Keratinocyte (primary cell): ENCODE measurements at regions not wholly inside any gene's neighbourhood (a gene's known extent, or its start where the extent isn't known, plus 50 kb on each side); places are given as distances from the start of the nearest gene placed in this dataset.

ENCODE experiments used
- EZH2 ChIP-seq: IDR thresholded peaks from one replicate; pipeline ENCODE4 v1.6.1; 2012; ENCODE audit warnings: inconsistent platforms, mild to moderate bottlenecking, low read length, moderate library complexity
- TF ChIP-seq, protein P1 (sequence below), 3 experiments: IDR thresholded peaks in 1 of 3; conservative IDR thresholded peaks in 1 of 3; optimal IDR thresholded peaks in 1 of 3; 2 replicates in 2 of 3; 3 replicates in 1 of 3; pipeline versions ENCODE3 to v1.5.1; 2011; ENCODE audit warnings: low read length in 3 of 3, mild to moderate bottlenecking in 3 of 3, moderate library complexity in 2 of 3, control low read depth in 1 of 3, inconsistent platforms in 1 of 3; ENCODE audit not compliant: insufficient read depth in 2 of 3; ENCODE audit errors: extremely low read depth in 1 of 3

- TF ChIP-seq, protein P1, sequence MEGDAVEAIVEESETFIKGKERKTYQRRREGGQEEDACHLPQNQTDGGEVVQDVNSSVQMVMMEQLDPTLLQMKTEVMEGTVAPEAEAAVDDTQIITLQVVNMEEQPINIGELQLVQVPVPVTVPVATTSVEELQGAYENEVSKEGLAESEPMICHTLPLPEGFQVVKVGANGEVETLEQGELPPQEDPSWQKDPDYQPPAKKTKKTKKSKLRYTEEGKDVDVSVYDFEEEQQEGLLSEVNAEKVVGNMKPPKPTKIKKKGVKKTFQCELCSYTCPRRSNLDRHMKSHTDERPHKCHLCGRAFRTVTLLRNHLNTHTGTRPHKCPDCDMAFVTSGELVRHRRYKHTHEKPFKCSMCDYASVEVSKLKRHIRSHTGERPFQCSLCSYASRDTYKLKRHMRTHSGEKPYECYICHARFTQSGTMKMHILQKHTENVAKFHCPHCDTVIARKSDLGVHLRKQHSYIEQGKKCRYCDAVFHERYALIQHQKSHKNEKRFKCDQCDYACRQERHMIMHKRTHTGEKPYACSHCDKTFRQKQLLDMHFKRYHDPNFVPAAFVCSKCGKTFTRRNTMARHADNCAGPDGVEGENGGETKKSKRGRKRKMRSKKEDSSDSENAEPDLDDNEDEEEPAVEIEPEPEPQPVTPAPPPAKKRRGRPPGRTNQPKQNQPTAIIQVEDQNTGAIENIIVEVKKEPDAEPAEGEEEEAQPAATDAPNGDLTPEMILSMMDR (optimal IDR thresholded peaks at IDR 0.05 in 1 of 3, IDR thresholded peaks at IDR 0.05 in 1 of 3, conservative IDR thresholded peaks at IDR 0.05 in 1 of 3; ENCODE audit: extremely low read depth in 1 of 3, insufficient read depth in 2 of 3, low read length in 3 of 3) = no peak
- no peak for TF ChIP-seq EZH2
Measured at GRCh38 chr6:74312081-74312480, 616.1 kb downstream of the CD109 start.
